DND-41 (cell line): ENCODE measurements at regions not wholly inside any gene's neighbourhood (a gene's known extent, or its start where the extent isn't known, plus 50 kb on each side); places are given as distances from the start of the nearest gene placed in this dataset.

Source experiments
- CTCF ChIP-seq: IDR thresholded peaks from 2 replicates; pipeline ENCODE4 v1.5.1; 2012; ENCODE audit warnings: borderline replicate concordance, low read length, moderate library complexity, mild to moderate bottlenecking; ENCODE audit not compliant: poor library complexity, severe bottlenecking; ENCODE audit errors: extremely low read depth
- EZH2 ChIP-seq: IDR thresholded peaks from 3 replicates; pipeline ENCODE4 v1.6.1; 2012; ENCODE audit warnings: borderline replicate concordance, low read depth, mild to moderate bottlenecking, moderate library complexity, low read length, inconsistent platforms; ENCODE audit not compliant: severe bottlenecking

- TF ChIP-seq CTCF (no peak), EZH2 (no peak)
These were observed 157.8 kb upstream of the SNX7 start for GRCh38 chr1:98503771-98504170.
